ENCODE measurements at regions not wholly inside any gene's neighbourhood (a gene's known extent, or its start where the extent isn't known, plus 50 kb on each side); places are given as distances from the start of the nearest gene placed in this dataset.

- DNase-seq (ENCODE audit: low spot score): no peak
These were observed 51.9 kb upstream of the CDIN1 start for GRCh38 chr15:36527235-36528162.

- DNase-seq (ENCODE audit: low spot score): no peak
These were observed 50.0 kb upstream of the CDIN1 start for GRCh38 chr15:36529296-36530011.

Data from activated CD4-positive, alpha-beta T cell treated with anti-CD3 and anti-CD28 coated beads, Interleukin-2, Interleukin-4, amounts not matched to agents 100 ng/mL and 50 ng/mL, durations not matched to agents 16 hours and 8 hours (primary cell).